IPS-15b (cell line): ENCODE measurements at regions not wholly inside any gene's neighbourhood (a gene's known extent, or its start where the extent isn't known, plus 50 kb on each side); places are given as distances from the start of the nearest gene placed in this dataset.

Experiments
- H3K27me3 ChIP-seq: one replicate; pipeline ENCODE4 v1.6.1; 2013; ENCODE audit warnings: low read length; ENCODE audit not compliant: control insufficient read depth, insufficient read depth
- H3K36me3 ChIP-seq: one replicate; pipeline ENCODE4 v1.6.1; 2013; ENCODE audit warnings: low read length; ENCODE audit not compliant: control insufficient read depth, insufficient read depth
- H3K4me1 ChIP-seq: one replicate; pipeline ENCODE4 v1.6.1; 2013; ENCODE audit warnings: mild to moderate bottlenecking, low read length; ENCODE audit not compliant: control insufficient read depth, insufficient read depth
- H3K4me3 ChIP-seq: one replicate; pipeline ENCODE4 v1.5.1; 2013; ENCODE audit warnings: low read depth, low read length
- H3K9ac ChIP-seq: one replicate; pipeline ENCODE4 v1.6.1; 2013; ENCODE audit warnings: low read depth, mild to moderate bottlenecking, low read length
- H3K9me3 ChIP-seq: one replicate; pipeline ENCODE4 v1.6.1; 2013; ENCODE audit warnings: mild to moderate bottlenecking, low read length; ENCODE audit not compliant: control insufficient read depth, insufficient read depth

- Histone ChIP-seq H3K9me3 (no peaks in the 10 kb centered on the region), H3K4me3 (no peak overlapping the region), H3K27me3 (no peaks in the 10 kb centered on the region), H3K4me1 (peaks cover 5% of the 10 kb centered on the region), H3K9ac (no peak overlapping the region), H3K36me3 (no peaks in the 10 kb centered on the region)
These were observed 290.9 kb upstream of the LDB2 start for GRCh38 chr4:17189401-17189720.

- Histone ChIP-seq H3K9me3 (no peaks in the 10 kb centered on the region), H3K36me3 (no peaks in the 10 kb centered on the region), H3K27me3 (no peaks in the 10 kb centered on the region), H3K9ac (no peak overlapping the region), H3K4me3 (no peak overlapping the region), H3K4me1 (peaks cover 5% of the 10 kb centered on the region)
These were observed 290.3 kb upstream of the LDB2 start for GRCh38 chr4:17188547-17189400.

- Histone ChIP-seq H3K36me3 (no peaks in the 10 kb centered on the region), H3K4me1 (peaks cover 5% of the 10 kb centered on the region), H3K27me3 (no peaks in the 10 kb centered on the region), H3K9ac (no peak overlapping the region), H3K9me3 (no peaks in the 10 kb centered on the region), H3K4me3 (no peak overlapping the region)
These were observed 289.7 kb upstream of the LDB2 start for GRCh38 chr4:17188125-17188524.

- no peaks in the 10 kb centered on the region for H3K9me3 ChIP-seq
- no peaks in the 10 kb centered on the region for H3K36me3 ChIP-seq
- H3K9ac ChIP-seq = no peak overlapping the region
- H3K4me1 ChIP-seq = peaks cover 5% of the 10 kb centered on the region
- H3K27me3 ChIP-seq = no peaks in the 10 kb centered on the region
- H3K4me3 ChIP-seq = no peak overlapping the region
These were observed 288.6 kb upstream of the LDB2 start for GRCh38 chr4:17187003-17187402.

- Histone ChIP-seq H3K36me3 (no peaks in the 10 kb centered on the region), H3K9me3 (no peaks in the 10 kb centered on the region), H3K27me3 (no peaks in the 10 kb centered on the region), H3K9ac (no peak overlapping the region), H3K4me1 (peaks cover 2% of the 10 kb centered on the region), H3K4me3 (no peak overlapping the region)
These were observed 284.4 kb upstream of the LDB2 start for GRCh38 chr4:17182888-17183287.

GRCh38 chr4:17174751-17175150, 276.3 kb upstream of the LDB2 start:
- H3K27me3 ChIP-seq = no peaks in the 10 kb centered on the region
- no peak overlapping the region for H3K4me3 ChIP-seq
- peaks cover 4% of the 10 kb centered on the region for H3K4me1 ChIP-seq
- no peak overlapping the region for H3K9ac ChIP-seq
- no peaks in the 10 kb centered on the region for H3K36me3 ChIP-seq
- H3K9me3 ChIP-seq = no peaks in the 10 kb centered on the region

- Histone ChIP-seq H3K9me3 (no peaks in the 10 kb centered on the region), H3K9ac (no peak overlapping the region), H3K4me3 (no peak overlapping the region), H3K36me3 (no peaks in the 10 kb centered on the region), H3K27me3 (no peaks in the 10 kb centered on the region), H3K4me1 (peaks cover 10% of the 10 kb centered on the region)
These were observed 274.9 kb upstream of the LDB2 start for GRCh38 chr4:17173300-17173699.

GRCh38 chr4:17170131-17170530, 271.7 kb upstream of the LDB2 start:
- no peaks in the 10 kb centered on the region for H3K36me3 ChIP-seq
- peaks cover 14% of the 10 kb centered on the region for H3K4me1 ChIP-seq
- H3K9ac ChIP-seq = no peak overlapping the region
- peaks cover 15% of the 10 kb centered on the region for H3K27me3 ChIP-seq
- H3K4me3 ChIP-seq = no peak overlapping the region
- H3K9me3 ChIP-seq = no peaks in the 10 kb centered on the region

- Histone ChIP-seq H3K4me3 (no peak overlapping the region), H3K27me3 (peaks cover 15% of the 10 kb centered on the region), H3K9me3 (no peaks in the 10 kb centered on the region), H3K36me3 (no peaks in the 10 kb centered on the region), H3K9ac (no peak overlapping the region), H3K4me1 (peaks cover 14% of the 10 kb centered on the region)
These were observed 271.3 kb upstream of the LDB2 start for GRCh38 chr4:17169699-17170098.

GRCh38 chr4:17168571-17168970, 270.1 kb upstream of the LDB2 start:
- Histone ChIP-seq H3K27me3 (peaks cover 15% of the 10 kb centered on the region), H3K4me3 (no peak overlapping the region), H3K36me3 (no peaks in the 10 kb centered on the region), H3K4me1 (peaks cover 13% of the 10 kb centered on the region), H3K9me3 (no peaks in the 10 kb centered on the region), H3K9ac (no peak overlapping the region)

GRCh38 chr4:17166954-17167353, 268.5 kb upstream of the LDB2 start:
- H3K4me1 ChIP-seq = peaks cover 11% of the 10 kb centered on the region
- no peaks in the 10 kb centered on the region for H3K36me3 ChIP-seq
- no peaks in the 10 kb centered on the region for H3K9me3 ChIP-seq
- H3K27me3 ChIP-seq = peaks cover 15% of the 10 kb centered on the region
- no peak overlapping the region for H3K9ac ChIP-seq
- no peak overlapping the region for H3K4me3 ChIP-seq

GRCh38 chr4:17165286-17165685, 266.8 kb upstream of the LDB2 start:
- Histone ChIP-seq H3K36me3 (no peaks in the 10 kb centered on the region), H3K27me3 (peaks cover 15% of the 10 kb centered on the region), H3K4me1 (peaks cover 11% of the 10 kb centered on the region), H3K9ac (no peak overlapping the region), H3K9me3 (no peaks in the 10 kb centered on the region), H3K4me3 (no peak overlapping the region)
